ENCODE measurements at regions not wholly inside any gene's neighbourhood (a gene's known extent, or its start where the extent isn't known, plus 50 kb on each side); places are given as distances from the start of the nearest gene placed in this dataset.

DNA sequence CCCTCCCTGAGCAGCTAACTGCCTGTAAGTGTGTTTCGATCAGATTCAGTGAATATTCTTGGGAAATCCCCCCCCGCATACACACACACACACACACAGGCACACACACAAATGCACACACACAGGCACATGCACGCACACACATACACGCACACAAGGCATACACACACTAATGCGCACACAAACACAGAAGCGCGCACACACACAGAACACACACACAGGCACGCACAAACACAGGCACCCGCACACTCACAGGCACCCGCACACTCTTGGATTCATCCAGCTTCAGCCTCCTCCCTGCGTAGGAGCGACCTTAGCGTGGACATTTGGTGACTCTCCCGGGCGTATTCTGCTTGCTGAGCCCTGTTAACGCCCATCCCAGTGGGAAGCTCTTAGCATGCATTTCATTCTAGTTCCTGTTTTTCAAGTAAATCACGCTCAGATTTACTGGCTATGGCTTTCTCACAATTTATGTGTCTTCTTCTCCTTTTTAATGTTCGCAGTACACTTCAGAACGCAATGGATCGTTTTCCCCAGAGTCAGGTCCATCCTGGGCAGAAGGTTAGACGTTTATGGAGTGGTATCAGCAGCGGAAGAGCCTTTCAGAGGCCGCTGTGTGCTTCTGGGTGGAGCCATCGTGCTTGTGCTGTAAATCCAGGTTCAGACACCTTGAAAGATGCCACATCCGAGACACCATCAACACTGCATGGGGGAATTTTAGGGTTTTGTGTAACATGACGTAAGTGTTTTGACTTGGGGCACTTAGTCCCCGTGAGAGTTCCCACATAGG is 656.6 kb downstream of the GALR1 start:
- DNase-seq (ENCODE audit: low spot score) = no peak

DNA sequence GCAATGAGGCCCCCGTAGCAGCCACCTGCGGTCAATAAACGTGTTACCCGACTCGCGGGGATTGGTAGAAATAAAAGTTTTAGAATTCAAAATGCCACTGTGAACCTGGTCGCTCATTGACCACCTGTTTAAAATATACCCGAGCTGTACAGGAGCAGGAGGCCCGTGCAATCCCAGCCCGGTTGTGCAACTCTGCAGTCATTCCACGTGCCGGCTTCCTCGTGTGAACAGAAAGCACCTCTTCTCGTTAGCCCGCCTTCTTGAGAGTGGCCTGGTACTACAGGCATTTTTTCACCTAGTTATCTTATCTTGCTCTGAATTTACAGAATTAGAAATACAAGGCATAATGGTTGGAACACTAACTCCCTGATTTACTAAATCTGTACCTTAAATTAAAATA is 660.7 kb downstream of the GALR1 start:
- no peak for DNase-seq (ENCODE audit: low spot score)

DNA sequence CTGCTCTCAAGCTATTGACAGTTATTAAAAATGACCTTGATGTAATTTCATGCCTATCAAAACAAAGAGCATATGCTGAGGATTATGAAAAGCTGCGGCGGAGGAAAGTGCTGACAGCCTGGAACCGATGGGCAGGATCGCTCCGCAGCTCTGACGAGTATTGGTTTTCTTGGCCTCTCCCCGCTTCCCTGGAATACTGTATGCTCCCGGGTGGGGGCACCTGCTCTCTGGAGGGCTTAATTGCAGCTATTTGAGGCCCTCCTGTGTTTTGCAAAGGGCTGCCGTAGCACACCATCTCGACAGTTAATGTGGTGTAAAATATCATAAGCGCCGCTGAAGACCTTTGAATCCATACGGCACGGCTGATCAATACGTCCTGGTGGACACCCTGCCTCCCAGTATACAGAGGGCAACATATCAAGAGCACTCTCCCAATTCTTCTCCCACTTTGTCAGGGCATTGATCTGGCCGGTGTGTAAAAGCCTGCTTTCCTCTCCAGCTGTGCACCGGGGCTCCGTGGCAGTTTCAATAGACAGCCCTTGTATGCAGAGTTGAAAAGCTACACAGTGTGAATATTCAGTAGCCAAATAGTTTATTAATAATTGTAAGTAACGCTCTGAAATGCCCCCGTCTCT is 662.4 kb downstream of the GALR1 start:
- no peak for DNase-seq (ENCODE audit: low spot score)

DNA sequence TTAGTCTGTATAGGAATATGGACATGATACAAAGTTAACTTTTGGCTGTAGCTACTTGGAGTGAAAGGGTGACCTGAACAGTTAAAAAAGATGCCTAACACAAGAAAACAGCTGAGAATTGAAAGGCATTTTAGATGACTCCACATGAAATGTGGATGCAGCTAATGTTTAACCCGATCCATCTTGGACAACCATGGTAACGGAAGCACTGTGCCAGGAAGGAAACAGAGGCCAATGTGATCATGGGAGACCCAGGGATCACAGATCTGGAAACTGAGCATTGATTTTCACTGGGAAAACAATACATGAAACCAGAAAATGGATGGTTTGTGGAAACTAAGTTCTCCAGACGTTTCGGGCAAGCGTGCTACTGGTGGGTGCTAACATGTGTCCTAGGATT is 669.1 kb downstream of the GALR1 start:
- no peak for DNase-seq (ENCODE audit: low spot score)

DNA sequence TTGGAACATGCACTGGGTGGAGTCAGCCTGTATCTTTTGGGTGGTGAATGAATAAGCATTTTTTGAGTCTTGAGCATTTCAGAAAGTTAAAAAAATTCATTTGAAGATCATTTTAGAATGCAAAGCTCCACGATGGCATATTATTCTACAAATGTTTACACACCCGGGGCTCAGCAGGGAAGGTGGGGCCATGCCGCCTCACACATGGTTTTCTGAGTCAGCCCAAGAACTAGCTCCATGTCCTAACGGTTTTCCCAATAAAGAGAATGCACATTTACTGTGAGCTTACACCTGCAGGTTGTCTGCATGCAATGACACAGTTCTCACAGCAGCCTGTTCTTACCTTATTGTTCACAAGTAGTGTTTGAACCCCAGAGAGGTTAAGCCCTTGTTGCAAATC is 670.3 kb downstream of the GALR1 start:
- no peak for DNase-seq (ENCODE audit: low spot score)

DNA sequence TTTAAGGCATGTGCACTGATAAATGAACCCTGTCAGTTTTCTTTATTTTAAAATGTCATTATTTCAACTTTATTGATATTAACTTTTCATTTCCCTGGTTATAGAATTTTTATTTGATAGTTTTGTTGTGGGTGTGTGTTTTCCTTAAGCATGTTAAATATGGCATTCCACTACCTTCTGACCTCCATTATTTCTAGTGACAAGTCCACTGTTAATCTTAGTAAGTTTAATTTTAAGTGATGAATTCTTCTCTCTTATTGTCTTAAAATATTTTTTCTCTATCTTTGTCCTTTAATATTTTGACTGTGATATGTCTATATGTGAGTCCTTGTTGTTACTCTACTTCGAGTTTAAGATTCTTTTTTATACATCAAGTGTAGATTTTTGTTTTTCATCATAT is 685.7 kb downstream of the GALR1 start:
- DNase-seq (ENCODE audit: low spot score) = no peak

DNA sequence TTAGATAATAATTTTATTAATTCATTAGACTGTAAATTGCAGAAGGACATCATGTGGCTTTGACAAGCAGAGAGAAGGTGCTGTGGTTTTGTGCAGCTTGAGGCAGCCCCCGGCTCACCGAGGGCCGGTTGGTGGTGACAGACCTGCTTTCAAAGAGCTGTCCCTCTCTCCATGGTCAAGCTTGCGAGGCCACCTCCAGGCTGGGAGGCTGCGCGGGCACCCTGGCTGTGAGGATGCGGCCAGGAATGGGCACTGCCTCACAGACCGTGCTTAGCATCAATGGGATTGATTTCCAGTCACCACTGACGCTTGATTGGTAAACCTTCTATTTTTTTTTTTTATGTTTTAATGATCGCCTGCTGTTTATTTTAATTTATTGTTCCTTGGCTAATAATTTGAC is 690.9 kb downstream of the GALR1 start:
- no peak for DNase-seq (ENCODE audit: low spot score)

DNA sequence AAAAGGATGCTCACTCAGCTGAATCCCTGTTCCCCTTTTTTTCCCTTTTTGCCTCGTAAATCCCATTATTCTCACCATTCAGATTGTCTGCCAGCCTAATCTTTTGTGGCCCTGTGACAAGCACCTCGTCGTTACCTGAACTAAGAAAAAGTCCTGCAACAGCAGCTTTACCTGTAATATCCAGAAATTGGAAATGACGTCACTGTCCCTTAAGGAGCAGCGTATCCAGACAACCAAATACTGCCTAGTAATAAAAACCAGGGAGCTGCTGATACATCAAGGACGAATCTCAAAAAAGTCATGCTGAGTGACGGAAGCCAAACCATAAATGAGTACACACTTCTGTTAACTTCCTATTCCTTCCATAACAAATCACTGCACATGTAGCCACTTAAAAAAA is 694.9 kb downstream of the GALR1 start:
- no peak for DNase-seq (ENCODE audit: low spot score)

DNA sequence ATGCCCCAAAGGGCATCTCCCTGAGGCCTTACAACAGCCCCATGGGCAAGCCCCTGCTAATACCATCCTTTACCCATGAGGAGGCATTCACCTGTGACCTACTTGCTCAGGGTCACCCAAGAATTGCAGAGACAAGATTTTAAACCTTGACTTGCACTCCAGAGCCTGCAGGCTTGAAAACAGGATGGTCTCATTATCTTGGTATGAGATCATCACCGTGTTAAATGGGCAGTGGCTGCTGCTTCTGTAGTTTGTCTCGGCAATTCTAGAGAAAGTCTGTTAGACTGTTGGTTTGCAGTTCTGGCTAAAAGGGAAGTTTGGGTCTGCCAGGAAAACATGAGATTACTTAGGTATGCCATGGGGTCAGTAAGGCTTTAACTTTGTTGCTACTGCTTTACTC is 698.9 kb downstream of the GALR1 start:
- no peak for DNase-seq (ENCODE audit: low spot score)

DNA sequence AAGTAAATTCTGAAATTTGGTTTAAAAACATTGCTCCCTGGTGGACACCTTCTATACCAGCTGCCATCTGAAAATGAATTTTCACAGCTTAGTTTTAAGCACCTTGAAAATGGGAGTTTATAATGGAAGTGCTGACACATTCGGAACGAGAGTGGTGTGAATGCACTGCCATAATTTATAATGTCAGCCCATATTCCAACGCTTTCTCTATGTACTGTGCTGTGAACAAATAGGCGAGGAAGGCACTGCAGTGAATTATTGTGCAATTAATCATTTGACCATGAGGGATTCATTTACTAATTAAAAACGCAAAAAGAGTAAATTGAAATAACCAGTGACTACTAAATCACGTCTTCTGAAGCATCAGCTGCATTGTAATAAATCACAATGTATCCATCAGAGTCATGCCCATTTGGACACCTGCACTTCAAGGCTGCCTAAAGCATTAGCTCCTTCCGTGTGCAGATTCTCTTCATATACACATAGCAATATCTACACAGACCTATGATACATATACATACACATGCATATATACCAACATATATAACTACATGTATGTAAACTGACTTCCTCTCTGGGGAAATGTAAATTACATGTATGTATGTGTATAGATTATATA is 699.8 kb downstream of the GALR1 start:
- no peak for DNase-seq (ENCODE audit: low spot score)

DNA sequence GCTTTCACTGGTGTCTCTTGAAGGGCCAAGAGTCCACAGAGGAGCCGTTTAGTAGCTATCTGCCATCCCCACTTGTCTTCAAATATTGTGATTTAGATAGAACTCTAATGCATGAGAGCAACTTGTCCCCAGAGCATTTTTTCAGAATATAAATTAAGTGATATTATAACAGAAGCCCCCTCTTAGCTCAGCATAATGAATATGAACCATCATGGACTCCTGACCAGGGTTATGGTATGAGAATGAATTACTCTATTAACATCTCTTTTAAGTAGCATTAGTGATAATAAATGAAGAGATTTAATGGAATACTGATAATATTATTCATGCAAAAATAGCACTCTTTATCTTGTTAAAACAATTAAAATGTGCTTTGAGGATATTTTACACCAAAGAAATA is 709.6 kb downstream of the GALR1 start:
- DNase-seq (ENCODE audit: low spot score) = no peak

DNA sequence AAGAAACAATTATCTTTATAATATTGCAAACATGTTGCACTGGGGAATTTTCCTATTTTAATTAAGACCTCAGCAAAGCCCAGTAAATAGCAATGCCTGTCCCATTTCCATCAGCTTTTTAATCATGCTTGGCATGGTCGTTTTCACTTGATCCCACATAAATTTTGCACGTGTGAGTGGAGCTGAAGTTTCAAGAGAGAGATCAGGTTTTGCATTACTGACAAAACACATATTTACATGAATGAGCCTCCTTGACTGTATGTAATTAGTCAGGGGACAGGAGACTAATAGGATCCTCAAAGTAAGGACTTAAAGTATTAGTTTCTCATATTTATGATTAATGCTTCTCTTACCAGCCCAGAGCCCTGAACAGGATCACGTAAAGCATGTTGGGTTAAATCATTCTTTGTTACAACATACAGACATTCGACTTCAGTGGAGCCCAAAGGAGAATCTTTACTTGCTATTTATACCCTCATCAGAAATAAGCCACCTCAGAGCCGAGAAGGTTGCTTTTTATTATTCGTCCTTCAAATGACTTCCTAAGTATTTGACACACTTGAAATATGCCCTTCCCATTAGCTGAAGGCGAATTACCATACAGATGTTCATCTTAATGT is 711.3 kb downstream of the GALR1 start:
- no peak for DNase-seq (ENCODE audit: low spot score)

DNA sequence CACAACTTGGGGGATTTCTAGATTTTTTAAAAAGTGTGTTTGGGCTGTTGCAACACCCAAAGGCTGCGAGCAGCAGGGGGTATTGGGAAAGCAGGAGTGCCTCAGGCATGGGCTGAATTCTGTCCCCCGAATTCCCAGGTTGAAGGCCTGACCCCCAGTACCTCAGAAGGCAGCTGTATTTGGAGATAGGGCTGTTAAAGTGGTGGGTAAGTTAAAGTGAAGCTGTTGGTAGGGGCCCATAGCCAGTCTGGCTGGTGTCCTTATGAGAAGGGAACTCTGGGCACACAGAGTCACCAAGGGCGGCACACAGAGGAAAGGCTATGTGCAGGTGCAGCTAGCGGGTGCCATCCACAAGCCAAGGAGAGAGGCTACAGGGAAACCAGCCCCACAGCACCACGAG is 717.4 kb downstream of the GALR1 start:
- DNase-seq (ENCODE audit: low spot score) = no peak

DNA sequence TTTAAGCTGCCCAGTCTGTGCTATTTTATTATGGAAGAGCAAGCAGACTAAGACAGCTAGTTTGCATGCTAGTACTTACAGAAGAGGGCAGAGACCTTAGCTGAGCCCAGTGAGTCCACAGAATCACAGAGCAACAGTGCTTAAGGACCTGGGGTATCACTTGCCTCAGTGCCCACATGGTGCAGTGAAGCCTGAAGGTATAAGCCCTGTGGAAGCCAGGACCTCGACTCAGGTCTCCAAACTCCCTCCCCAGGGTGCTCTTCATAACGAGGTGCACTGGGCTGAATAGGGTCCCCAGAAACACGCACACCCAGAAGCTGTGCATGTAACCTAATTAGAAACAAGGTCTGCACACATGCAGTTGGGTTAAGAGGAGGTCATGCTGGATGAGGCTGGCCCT is 718.1 kb downstream of the GALR1 start:
- DNase-seq (ENCODE audit: low spot score) = no peak

DNA sequence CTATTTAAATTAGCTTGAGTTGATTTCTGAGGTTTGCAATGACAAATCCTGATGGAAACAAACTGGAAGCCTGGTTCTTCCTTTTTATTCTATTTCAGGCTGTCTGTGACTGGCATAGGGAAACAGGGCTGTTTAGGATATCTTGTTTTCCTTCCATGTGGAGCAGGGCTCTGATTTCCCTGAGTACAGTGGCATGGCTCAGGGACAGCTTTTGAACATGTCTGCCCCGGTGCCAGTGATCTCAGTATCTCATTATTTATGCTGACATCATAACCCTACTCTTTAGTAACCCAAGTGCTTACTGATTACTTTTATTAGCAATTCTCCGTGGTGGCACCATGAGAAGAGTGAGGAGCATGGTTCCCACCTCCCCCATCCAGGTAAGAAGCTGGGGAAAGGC is 720.3 kb downstream of the GALR1 start:
- no peak for DNase-seq (ENCODE audit: low spot score)

DNA sequence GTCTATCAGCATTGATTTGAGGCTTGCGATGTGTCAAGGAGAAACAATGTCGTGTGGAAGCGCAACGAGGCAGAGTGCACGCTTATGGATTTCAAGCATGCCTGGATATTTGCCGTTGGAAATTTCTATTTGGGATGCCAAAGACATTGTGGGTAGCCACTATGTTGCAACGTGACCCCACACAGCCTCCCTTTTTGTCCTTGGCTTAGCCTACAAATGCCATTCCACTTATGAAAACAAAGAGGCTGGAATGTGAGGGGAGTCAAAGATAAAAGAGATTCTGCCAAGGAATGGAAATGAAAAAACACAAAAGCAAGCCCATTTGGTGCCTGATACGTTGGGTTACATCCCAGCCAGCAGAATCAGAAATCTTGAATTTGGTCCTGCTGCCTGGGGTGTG is 721.2 kb downstream of the GALR1 start:
- DNase-seq (ENCODE audit: low spot score) = no peak

DNA sequence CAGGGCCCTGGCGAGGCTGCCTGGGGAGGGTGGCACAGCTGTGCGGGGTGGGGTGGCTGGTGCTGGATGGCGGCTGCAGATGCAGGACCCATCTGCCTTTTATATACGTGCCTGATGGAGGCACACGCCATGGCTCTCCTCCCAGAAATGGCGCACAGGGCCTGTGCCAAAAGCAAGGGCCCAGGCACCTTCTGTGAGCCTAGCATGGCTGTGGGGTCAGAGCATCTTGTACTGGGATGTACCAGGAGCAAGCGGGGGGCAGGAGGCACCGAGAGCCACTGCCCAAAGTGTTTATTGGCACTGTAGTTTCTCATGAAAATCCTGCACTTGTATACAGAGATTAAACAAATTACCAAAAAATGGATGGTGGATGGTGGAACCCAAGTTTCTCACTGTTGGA is 724.1 kb downstream of the GALR1 start:
- no peak for DNase-seq (ENCODE audit: low spot score)

DNA sequence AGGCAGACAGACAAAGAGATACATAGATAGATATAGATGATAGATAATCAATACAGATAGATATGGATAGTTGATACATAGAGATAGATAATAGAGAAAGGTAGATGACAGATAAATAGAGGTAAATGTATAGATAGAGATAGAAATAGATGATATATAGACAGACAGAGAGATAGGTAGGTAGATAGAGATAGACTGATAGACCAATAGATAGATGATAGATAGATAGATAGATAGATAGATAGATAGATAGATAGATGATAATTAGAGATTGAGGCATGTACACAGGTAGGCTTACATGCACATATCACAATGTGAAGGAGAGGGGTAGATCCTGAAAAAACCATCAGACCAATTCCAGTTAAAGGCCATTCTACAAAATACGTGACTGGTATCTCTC is 724.7 kb downstream of the GALR1 start:
- no peak for DNase-seq (ENCODE audit: low spot score)

DNA sequence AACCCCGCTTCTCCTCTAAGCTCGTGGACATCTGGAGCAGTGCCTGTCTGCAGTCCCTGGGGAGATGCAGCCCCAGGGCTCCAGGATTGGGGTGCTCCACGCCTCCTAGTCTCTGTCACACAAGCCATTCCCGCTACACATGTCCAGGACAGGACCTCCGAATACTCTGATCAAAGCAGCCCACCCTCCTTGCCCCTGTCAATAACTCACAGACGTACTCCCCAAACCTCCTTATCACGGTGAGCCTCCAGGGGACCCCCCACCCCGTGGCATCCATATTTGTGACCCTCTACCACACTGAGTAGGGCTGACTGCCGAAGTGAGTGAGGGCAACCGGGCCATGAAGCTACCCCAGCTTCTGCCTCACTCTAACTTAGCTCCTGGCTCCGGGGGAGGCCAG is 727.7 kb downstream of the GALR1 start:
- DNase-seq (ENCODE audit: low spot score) = no peak

DNA sequence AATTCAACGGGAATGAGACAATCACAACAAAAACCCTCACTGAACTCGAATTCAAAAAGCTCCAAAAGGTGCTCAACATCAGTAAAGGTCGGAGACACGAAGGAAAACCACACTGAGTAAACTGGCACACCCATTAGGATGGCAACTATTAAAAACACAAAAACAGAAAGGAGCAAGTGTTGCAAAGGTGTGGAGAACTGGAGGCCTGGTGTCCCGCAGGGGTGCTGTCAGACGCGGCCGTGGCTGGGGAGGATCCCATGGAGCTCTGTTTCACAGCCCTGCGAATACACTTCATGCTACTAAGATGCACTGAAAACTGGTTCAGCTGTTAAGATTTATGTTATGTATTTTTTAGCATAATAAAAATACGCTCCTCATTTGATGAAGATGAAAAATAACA is 730.6 kb downstream of the GALR1 start:
- DNase-seq (ENCODE audit: low spot score) = no peak

DNA sequence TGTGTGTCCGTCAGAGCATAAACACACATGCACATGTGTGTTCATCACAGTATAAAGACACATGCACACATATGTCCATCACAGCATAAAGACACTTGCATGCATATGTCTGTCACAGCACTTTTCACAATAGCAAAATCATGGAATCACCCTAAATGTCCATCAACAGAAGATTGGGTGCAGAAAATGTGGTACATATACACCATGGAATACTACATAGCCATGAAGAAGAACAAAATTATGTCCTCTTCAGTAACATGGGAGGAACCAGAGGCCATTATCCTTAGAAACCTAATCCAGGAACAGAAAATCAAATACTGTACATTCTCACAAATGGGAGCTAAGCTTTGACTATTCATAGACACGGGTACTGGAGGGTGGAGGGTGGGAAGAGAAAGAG is 732.2 kb downstream of the GALR1 start:
- no peak for DNase-seq (ENCODE audit: low spot score)

DNA sequence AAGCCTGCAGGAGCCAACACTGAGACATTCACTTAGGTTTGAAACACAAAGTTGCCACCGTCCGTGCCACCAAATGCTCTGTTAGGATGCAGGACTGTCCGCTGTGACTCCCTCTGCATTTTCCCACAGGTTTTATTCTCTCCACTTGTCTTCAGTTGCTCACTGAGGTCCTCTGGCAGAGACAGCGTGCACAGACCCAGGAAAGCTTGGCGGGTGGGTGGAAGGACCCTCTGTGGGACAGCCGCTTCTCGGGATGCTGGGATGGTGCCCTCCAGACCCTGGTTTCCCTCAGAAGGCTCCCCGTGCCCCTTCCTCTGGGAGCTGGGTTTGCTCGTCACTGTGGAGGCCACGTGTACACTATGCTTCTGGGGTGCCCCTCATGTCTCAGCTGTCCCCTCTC is 733.6 kb downstream of the GALR1 start:
- no peak for DNase-seq (ENCODE audit: low spot score)

DNA sequence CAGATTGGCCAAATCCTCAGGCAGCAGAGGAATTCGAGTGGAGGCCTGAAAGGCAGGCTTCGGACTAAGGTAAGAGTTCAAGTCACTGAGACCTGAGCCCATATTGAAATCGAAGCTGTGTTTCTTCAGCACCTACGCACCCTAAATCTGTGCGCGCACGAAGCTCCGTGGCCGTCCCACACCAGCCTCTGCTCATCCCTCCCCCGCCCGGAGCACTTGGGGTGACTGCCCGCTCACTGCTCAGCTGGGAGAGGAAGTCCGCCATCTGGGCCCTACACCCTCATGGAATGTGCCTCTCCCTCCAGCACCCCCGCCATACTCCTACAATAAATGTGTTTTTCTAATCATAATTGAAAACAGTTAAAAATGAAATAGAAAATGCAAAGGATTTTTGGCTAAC is 734.5 kb downstream of the GALR1 start:
- DNase-seq (ENCODE audit: low spot score) = no peak

Measured in H4 (cell line).